HepG2 (cell line): ENCODE measurements at regions not wholly inside any gene's neighbourhood (a gene's known extent, or its start where the extent isn't known, plus 50 kb on each side); places are given as distances from the start of the nearest gene placed in this dataset.

Experiments used
- ATAC-seq: fragments of 200-7000 bp; cut with Tn5 transposase; 3 replicates; pipeline ENCODE4 v1.9.1; 2020; ENCODE audit warnings: mild to moderate bottlenecking, moderate library complexity
- BruUV-seq: library from RNA; stranded (reverse); fragments of 400-500 nt; replicated peaks from 2 replicates; lab custom pipeline; 2021; lab: Mats Ljungman, UMichigan
- CTCF ChIA-PET: fragments of 300-600 bp; formaldehyde crosslinking; extraction: SDS; loops from one replicate; lab custom pipeline; 2021; ENCODE audit warnings: low total read pairs, inconsistent platforms, low intra/inter-chr PET ratio; lab: Yijun Ruan, JAX
- POLR2A ChIA-PET: fragments of 350-600 bp; sonication (Branson Sonifier 250); formaldehyde crosslinking; loops from one replicate; lab custom pipeline; 2020; ENCODE audit warnings: antibody characterized with exemption, inconsistent platforms; lab: Yijun Ruan, JAX
- DNase-seq: peaks from one replicate; pipeline ENCODE4 v3.0.0-alpha.2; 2015; ENCODE audit warnings: low spot score
- FAIRE-seq: peaks from 3 replicates; lab custom pipeline; 2011; peaks lifted over from hg19 to GRCh38; lab: Jason Lieb, UNC
- H2AFZ ChIP-seq: one replicate; pipeline ENCODE4 v1.6.1; 2011; ENCODE audit warnings: low read length, inconsistent platforms
- H3K27ac ChIP-seq: fragments of 300-600 bp; 3 replicates; pipeline ENCODE4 v1.8.0; 2011; ENCODE audit warnings: mixed run types, mild to moderate bottlenecking, mixed read lengths, low read length, inconsistent platforms; ENCODE audit not compliant: insufficient read depth; ENCODE audit errors: extremely low read length
- H3K27me3 ChIP-seq, 2 experiments: fragments of 200-600 bp in 1 of 2; 2 replicates in 1 of 2; 3 replicates in 1 of 2; pipeline versions ENCODE4 v1.6.0 to v1.8.0; 2011; ENCODE audit warnings: low read length in 2 of 2, mild to moderate bottlenecking in 2 of 2, moderate library complexity in 2 of 2, inconsistent platforms in 1 of 2; ENCODE audit not compliant: insufficient read depth in 2 of 2, control insufficient read depth in 1 of 2
- H3K36me3 ChIP-seq, 2 experiments: fragments of 200-600 bp in 1 of 2; replicated peaks in 1 of 2; 2 replicates in 1 of 2; 3 replicates in 1 of 2; pipeline versions ENCODE4 v1.5.1 to v1.8.0; 2011; ENCODE audit warnings: low read length in 2 of 2, inconsistent platforms in 1 of 2; ENCODE audit not compliant: insufficient read depth in 2 of 2, control insufficient read depth in 1 of 2
- H3K4me1 ChIP-seq: 2 replicates; pipeline ENCODE4 v1.5.1; 2012; ENCODE audit warnings: low read length, inconsistent platforms; ENCODE audit not compliant: insufficient read depth
- H3K4me2 ChIP-seq: 2 replicates; pipeline ENCODE4 v1.6.0; 2011; ENCODE audit warnings: low read depth, low read length, inconsistent platforms
- H3K4me3 ChIP-seq, 3 experiments: fragments of 200-600 bp in 1 of 3; sonication (generic), shearing (Covaris generic) in 1 of 3; replicated peaks in 1 of 3; 2 replicates each; pipeline ENCODE4 v1.5.1; 2011 to 2016; ENCODE audit warnings: low read length in 3 of 3, inconsistent platforms in 2 of 3, low read depth in 2 of 3, mild to moderate bottlenecking in 2 of 3, control low read depth in 1 of 3, mixed read lengths in 1 of 3; ENCODE audit not compliant: insufficient read depth in 1 of 3
- H3K79me2 ChIP-seq: one replicate; pipeline ENCODE4 v1.6.1; 2011; ENCODE audit warnings: low read length, inconsistent platforms; ENCODE audit not compliant: insufficient read depth
- H3K9ac ChIP-seq: 2 replicates; pipeline ENCODE4 v1.6.0; 2011; ENCODE audit warnings: mild to moderate bottlenecking, low read depth, low read length, inconsistent platforms; ENCODE audit not compliant: insufficient read depth
- H3K9me3 ChIP-seq: 2 replicates; pipeline ENCODE4 v1.5.1; 2012; ENCODE audit warnings: mild to moderate bottlenecking, low read length
- H4K20me1 ChIP-seq: 2 replicates; pipeline ENCODE4 v1.6.0; 2011; ENCODE audit warnings: inconsistent platforms, mild to moderate bottlenecking, low read length, moderate library complexity; ENCODE audit not compliant: insufficient read depth
- AKAP8 ChIP-seq: sonication (generic); formaldehyde crosslinking; IDR thresholded peaks from 2 replicates; pipeline ENCODE4 v1.5.1; 2020; ENCODE audit warnings: mild to moderate bottlenecking, missing genetic modification reagents
- BRCA1 ChIP-seq: sonication (generic); formaldehyde crosslinking; IDR thresholded peaks from 2 replicates; pipeline ENCODE4 v1.4.0; 2020; ENCODE audit warnings: missing genetic modification reagents
- CCDC6 ChIP-seq: sonication (generic); formaldehyde crosslinking; IDR thresholded peaks from 2 replicates; pipeline ENCODE4 v1.8.1; 2022; ENCODE audit warnings: mild to moderate bottlenecking, missing genetic modification reagents, moderate library complexity
- HNRNPUL1 ChIP-seq: fragments of 200-400 bp; formaldehyde crosslinking; IDR thresholded peaks from 2 replicates; pipeline ENCODE4 v1.6.1; 2017; ENCODE audit warnings: low read depth, mild to moderate bottlenecking, low read length, moderate library complexity
- ISL2 ChIP-seq: sonication (generic); formaldehyde crosslinking; IDR thresholded peaks from 2 replicates; pipeline ENCODE4 v1.5.0; 2020; ENCODE audit warnings: missing genetic modification reagents
- KLF13 ChIP-seq: sonication (generic); formaldehyde crosslinking; IDR thresholded peaks from 2 replicates; pipeline ENCODE4 v1.4.0; 2020; ENCODE audit warnings: mild to moderate bottlenecking, missing genetic modification reagents
- PTBP1 ChIP-seq: fragments of 200-400 bp; formaldehyde crosslinking; IDR thresholded peaks from 2 replicates; pipeline ENCODE4 v1.6.1; 2018; ENCODE audit warnings: low read length, low read depth; ENCODE audit not compliant: poor library complexity, severe bottlenecking
- RFXANK ChIP-seq: IDR thresholded peaks from 2 replicates; pipeline ENCODE4 v1.6.1; 2016
- SALL2 ChIP-seq: sonication (generic); formaldehyde crosslinking; IDR thresholded peaks from 2 replicates; pipeline ENCODE4 v1.8.1; 2023; ENCODE audit warnings: mild to moderate bottlenecking, missing genetic modification reagents, inconsistent platforms
- SMAD9 ChIP-seq: sonication (generic); formaldehyde crosslinking; IDR thresholded peaks from 2 replicates; pipeline ENCODE4 v1.5.1; 2020; ENCODE audit warnings: mild to moderate bottlenecking, missing genetic modification reagents
- TAF1 ChIP-seq: sonication (generic); formaldehyde crosslinking; IDR thresholded peaks from 2 replicates; pipeline ENCODE4 v1.4.0; 2020; ENCODE audit warnings: missing genetic modification reagents
- ZBTB10 ChIP-seq: sonication (generic); formaldehyde crosslinking; IDR thresholded peaks from 2 replicates; pipeline ENCODE4 v1.4.0; 2020; ENCODE audit warnings: missing genetic modification reagents, borderline replicate concordance
- ZFP62 ChIP-seq: sonication (generic); formaldehyde crosslinking; IDR thresholded peaks from 2 replicates; pipeline ENCODE4 v1.4.0; 2020; ENCODE audit warnings: missing genetic modification reagents
- ZNF142 ChIP-seq: sonication (generic); formaldehyde crosslinking; IDR thresholded peaks from 2 replicates; pipeline ENCODE4 v1.4.0; 2020; ENCODE audit warnings: missing genetic modification reagents
- ZNF296 ChIP-seq: sonication (generic); formaldehyde crosslinking; conservative IDR thresholded peaks from 2 replicates; pipeline ENCODE4 v1.5.0; 2020; ENCODE audit warnings: mild to moderate bottlenecking, missing genetic modification reagents
- ZNF670 ChIP-seq: sonication (generic); formaldehyde crosslinking; IDR thresholded peaks from 2 replicates; pipeline ENCODE4 v1.8.0; 2022; ENCODE audit warnings: mild to moderate bottlenecking, missing genetic modification reagents, borderline replicate concordance
- ZNF766 ChIP-seq: sonication (generic); formaldehyde crosslinking; IDR thresholded peaks from 2 replicates; pipeline ENCODE4 v1.5.0; 2020; ENCODE audit warnings: missing genetic modification reagents, borderline replicate concordance
- ZNF768 ChIP-seq: sonication (generic); formaldehyde crosslinking; IDR thresholded peaks from 2 replicates; pipeline ENCODE4 v1.4.0; 2020; ENCODE audit warnings: missing genetic modification reagents
- ZNF780A ChIP-seq: sonication (generic); formaldehyde crosslinking; IDR thresholded peaks from 2 replicates; pipeline ENCODE4 v1.8.0; 2022; ENCODE audit warnings: mild to moderate bottlenecking, missing genetic modification reagents, moderate library complexity
- ZSCAN22 ChIP-seq: sonication (generic); formaldehyde crosslinking; IDR thresholded peaks from 2 replicates; pipeline ENCODE4 v1.4.0; 2020; ENCODE audit warnings: mild to moderate bottlenecking, missing genetic modification reagents
- WGBS: methylation state at CpG from one replicate; pipeline ENCODE4 v1.1.6; 2017; ENCODE audit warnings: low lambda C conversion rate; 5-methylcytosine and 5-hydroxymethylcytosine counted together
- in situ Hi-C: cut with HindIII; loops from 2 replicates; pipeline ENCODE4 v1.10.0; 2017; ENCODE audit warnings: low pct_unique_long_range_greater_than_20kb; ENCODE audit not compliant: extremely low pct_ligation_motif_present
- intact Hi-C: fragments of 100-400 bp; cut with micrococcal nuclease; formaldehyde crosslinking; loops from one replicate; pipeline ENCODE4 v1.10.0; 2022; ENCODE audit not compliant: unreplicated experiment

DNA sequence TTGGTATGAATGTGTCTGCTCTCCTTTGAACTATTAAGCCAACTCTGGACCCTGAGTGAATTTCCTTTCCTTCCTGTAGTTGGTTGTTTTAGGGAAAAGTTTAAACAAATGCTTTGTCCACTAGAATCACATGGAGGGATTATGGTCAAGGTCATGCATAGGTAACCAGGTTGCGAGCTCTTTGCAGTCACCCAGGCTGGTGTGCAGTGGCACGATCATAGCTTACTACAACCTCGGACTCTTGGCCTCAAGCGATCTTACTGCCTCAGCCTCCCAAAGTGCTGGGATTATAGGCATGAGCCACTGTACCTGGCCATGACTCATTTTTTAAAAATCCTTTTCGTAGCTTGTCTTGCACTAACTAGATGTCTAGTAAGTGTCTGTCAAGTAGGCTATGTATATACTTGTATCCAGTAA, 88.0 kb upstream of the SOX4 start:
- FAIRE-seq (peak; percentile 86), ATAC-seq (peak; percentile 95), DNase-seq (peak; percentile 83)
- CTCF ChIA-PET, result no interaction called here
- Histone ChIP-seq H3K4me1 (peaks cover 57% of the 10 kb centered on the region), H3K4me2 (peak overlapping the region; percentile 59), H3K27me3 (peaks cover 0 to 6% of the 10 kb centered on the region in 2 experiments; a peak in 2 of 5 replicates), H4K20me1 (no peaks in the 10 kb centered on the region), H3K79me2 (no peaks in the 10 kb centered on the region), H3K9me3 (no peaks in the 10 kb centered on the region), H3K27ac (peak overlapping the region; percentile 46), H3K9ac (no peak overlapping the region), H2AFZ (no peak overlapping the region), H3K4me3 (peak overlapping the region in 1 of 3 experiments; percentile 10; a peak in 1 of 6 replicates), H3K36me3 (no peaks in the 10 kb centered on the region)
- 2% methylated on average over 5 of the region's 5 CpGs for WGBS
- in situ Hi-C loops, result no loop called here
- BruUV-seq, result no TSS peak
- intact Hi-C loops, result no loop called here
- POLR2A ChIA-PET, result interaction anchor here (0.5 to 0.7 kb wide), 2 partner anchors 78 to 82 kb away, joined by 3 read pairs; no protein-coding TSS in a partner anchor
- TF ChIP-seq TAF1, result no peak
- TF ChIP-seq CCDC6 (CRISPR knock-in tag), result no peak
- no peak for TF ChIP-seq SMAD9 (CRISPR knock-in tag)
- no peak for TF ChIP-seq KLF13 (CRISPR knock-in tag)
- TF ChIP-seq RFXANK, result no peak
- no peak for TF ChIP-seq ZBTB10 (CRISPR knock-in tag)
- no peak for TF ChIP-seq ZNF780A (CRISPR knock-in tag)
- no peak for TF ChIP-seq ZSCAN22 (CRISPR knock-in tag)
- no peak for TF ChIP-seq ZNF768
- no peak for TF ChIP-seq ZNF296
- no peak for TF ChIP-seq AKAP8
- TF ChIP-seq HNRNPUL1, result no peak
- no peak for TF ChIP-seq ZNF766 (CRISPR knock-in tag)
- no peak for TF ChIP-seq ZFP62 (CRISPR knock-in tag)
- TF ChIP-seq BRCA1 (CRISPR knock-in tag), result no peak
- no peak for TF ChIP-seq PTBP1
- TF ChIP-seq ZNF142 (CRISPR knock-in tag), result no peak
- no peak for TF ChIP-seq SALL2 (CRISPR knock-in tag)
- peak; percentile 62; the same call in 1 of the 2 replicates for TF ChIP-seq ISL2 (CRISPR knock-in tag)
- TF ChIP-seq ZNF670, result peak; percentile 83
